ENCODE measurements at regions not wholly inside any gene's neighbourhood (a gene's known extent, or its start where the extent isn't known, plus 50 kb on each side); places are given as distances from the start of the nearest gene placed in this dataset.

- WGBS, 2 experiments (ENCODE audit: extremely low coverage in 2 of 2, insufficient read length in 1 of 2) = no CpG with 5 or more reads among the region's 4 CpGs
- Histone ChIP-seq H3K4me1 (ENCODE audit: control insufficient read depth, insufficient read depth, low read length) (no peaks in the 10 kb centered on the region), H3K4ac (ENCODE audit: low read depth, low read length) (no peak overlapping the region), H3K9me3 (ENCODE audit: control insufficient read depth, insufficient read depth, low read length) (peaks cover 5% of the 10 kb centered on the region), H2AK5ac (ENCODE audit: low read depth, low read length) (no peak overlapping the region), H3K18ac (ENCODE audit: low read depth, low read length) (no peak overlapping the region), H2AK9ac (replicated peaks; ENCODE audit: low read depth, low read length, poor library complexity) (no peak overlapping the region), H3K79me1 (ENCODE audit: low read depth in 1 of 2, low read length in 2 of 2) (no peaks in the 10 kb centered on the region), H2BK5ac (ENCODE audit: low read depth, low read length, poor library complexity, severe bottlenecking) (no peak overlapping the region), H2BK120ac (ENCODE audit: low read depth, low read length) (no peak overlapping the region), H3K27ac (ENCODE audit: insufficient read depth, low read length) (no peak overlapping the region), H3K9me1 (ENCODE audit: insufficient read depth, low read length) (no peaks in the 10 kb centered on the region), H3K9ac (ENCODE audit: low read depth, low read length) (no peak overlapping the region), H3K4me2 (ENCODE audit: low read depth, low read length) (no peak overlapping the region), H4K5ac (ENCODE audit: low read depth, low read length) (no peak overlapping the region), H3K56ac (ENCODE audit: extremely low read depth, insufficient read depth, low read length) (no peak overlapping the region), H3K27me3 (ENCODE audit: control insufficient read depth, insufficient read depth, low read length) (no peaks in the 10 kb centered on the region), H4K8ac (ENCODE audit: low read depth in 2 of 2, low read length in 2 of 2) (no peak overlapping the region), H3K36me3 (ENCODE audit: control insufficient read depth, insufficient read depth, low read length) (no peaks in the 10 kb centered on the region), H2BK20ac (ENCODE audit: low read depth, low read length) (no peak overlapping the region), H3K4me3 (ENCODE audit: insufficient read depth, low read depth, low read length) (no peak overlapping the region), H2BK15ac (ENCODE audit: low read depth, low read length) (no peak overlapping the region), H4K20me1 (ENCODE audit: insufficient read depth, low read length) (no peaks in the 10 kb centered on the region), H3K23ac (ENCODE audit: low read depth, low read length) (no peak overlapping the region), H2AFZ (replicated peaks; ENCODE audit: low read length, poor library complexity) (no peak overlapping the region), H4K91ac (ENCODE audit: insufficient read depth, low read depth, low read length) (no peak overlapping the region), H3K14ac (replicated peaks; ENCODE audit: low read depth, low read length) (no peak overlapping the region)
- ATAC-seq (ENCODE audit: low read depth) (no peak), DNase-seq (no peak)
- ChIA-PET POLR2A (ENCODE audit: unreplicated experiment) (no interaction called here), CTCF (no interaction called here)
- no peak for TF ChIP-seq CTCF (conservative IDR thresholded peaks at IDR 0.05; ENCODE audit: low read depth, low read length)
- no peak for TF ChIP-seq BHLHE40 (IDR thresholded peaks at IDR 0.05; ENCODE audit: low read depth, low read length)
- no peak for TF ChIP-seq MXI1 (IDR thresholded peaks at IDR 0.05; ENCODE audit: borderline replicate concordance, low read depth, low read length)
- no peak for TF ChIP-seq CHD1 (IDR thresholded peaks at IDR 0.05; ENCODE audit: low read depth, low read length)
- no peak for TF ChIP-seq FOS (IDR thresholded peaks at IDR 0.05; ENCODE audit: low read depth, low read length)
- TF ChIP-seq ELK1 (IDR thresholded peaks at IDR 0.05; ENCODE audit: borderline replicate concordance, low read depth, low read length) = no peak
- TF ChIP-seq USF2 (IDR thresholded peaks at IDR 0.05; ENCODE audit: low read depth, low read length) = no peak
- no peak for TF ChIP-seq NFE2L2 (IDR thresholded peaks at IDR 0.05; ENCODE audit: low read depth, low read length)
- no peak for TF ChIP-seq MAZ (IDR thresholded peaks at IDR 0.05; ENCODE audit: borderline replicate concordance, low read depth, low read length)
- TF ChIP-seq SMC3 (IDR thresholded peaks at IDR 0.05; ENCODE audit: low read depth, low read length) = no peak
- TF ChIP-seq POLR2A (IDR thresholded peaks at IDR 0.05; ENCODE audit: low read depth, low read length) = no peak
- no peak for TF ChIP-seq RCOR1 (IDR thresholded peaks at IDR 0.05; ENCODE audit: insufficient replicate concordance, low read length)
- TF ChIP-seq CEBPB (IDR thresholded peaks at IDR 0.05; ENCODE audit: low read depth, low read length) = no peak
- TF ChIP-seq MAFK (IDR thresholded peaks at IDR 0.05; ENCODE audit: low read depth, low read length) = no peak
- no peak for TF ChIP-seq RAD21 (IDR thresholded peaks at IDR 0.05; ENCODE audit: low read length)
- TF ChIP-seq RFX5 (IDR thresholded peaks at IDR 0.05; ENCODE audit: low read depth, low read length) = no peak
- intact Hi-C loops (cut with micrococcal nuclease) = no loop called here
- in situ Hi-C loops (cut with MboI; ENCODE audit: low sequenced_read_pairs) = no loop called here
- dilution Hi-C loops (cut with HindIII; ENCODE audit: low sequenced_read_pairs, unreplicated experiment) = no loop called here
- no TSS peak for BruUV-seq (replicated peaks)
Observed at GRCh38 chr14:98622208-98623051, 649.6 kb downstream of the BCL11B start.

All from IMR-90 (cell line).